Upper lobe of left lung (tissue), 6 donors: ENCODE measurements at regions not wholly inside any gene's neighbourhood (a gene's known extent, or its start where the extent isn't known, plus 50 kb on each side); places are given as distances from the start of the nearest gene placed in this dataset.

Experiments
- ATAC-seq, 2 donors: fragments of 200-7000 bp; cut with Tn5 transposase; one replicate each; pipeline ENCODE4 v1.9.1; 2022; ENCODE audit warnings: mild to moderate bottlenecking in 2 of 2, moderate library complexity in 2 of 2; ENCODE audit not compliant: low FRiP score in 2 of 2
- DNase-seq, 2 donors: peaks; one replicate each; pipeline ENCODE4 v3.0.0-alpha.2; 2019 to 2020
- H3K27ac ChIP-seq, 4 donors: fragments of 200-600 bp; sonication (generic); one replicate each; pipeline ENCODE4 v1.5.1; 2016 to 2019
- H3K27me3 ChIP-seq, 4 donors: fragments of 200-600 bp; sonication (generic); one replicate each; pipeline ENCODE4 v1.5.1; 2017 to 2019
- H3K36me3 ChIP-seq, 4 donors: fragments of 200-600 bp; sonication (generic); one replicate each; pipeline ENCODE4 v1.5.1; 2016 to 2019
- H3K4me1 ChIP-seq, 4 donors: fragments of 200-600 bp; sonication (generic); one replicate each; pipeline ENCODE4 v1.5.1; 2018 to 2019
- H3K4me3 ChIP-seq, 4 donors: fragments of 200-600 bp; sonication (generic); one replicate each; pipeline ENCODE4 v1.5.1; 2017 to 2019; ENCODE audit warnings: mild to moderate bottlenecking in 2 of 4, moderate library complexity in 1 of 4
- H3K9me3 ChIP-seq, 4 donors: fragments of 200-600 bp; sonication (generic); one replicate each; pipeline ENCODE4 v1.5.1; 2018 to 2019
- EP300 ChIP-seq, 4 donors: sonication (generic); formaldehyde crosslinking; IDR thresholded peaks; one replicate each; pipeline ENCODE4 v1.5.1; 2017; ENCODE audit warnings: antibody characterized with exemption in 4 of 4, control low read depth in 2 of 4
- POLR2A ChIP-seq, 4 donors: fragments of 450-650 bp; IDR thresholded peaks; one replicate each; pipeline ENCODE4 v1.5.1; 2016 to 2017; ENCODE audit warnings: antibody characterized with exemption in 4 of 4, mild to moderate bottlenecking in 2 of 4
- POLR2AphosphoS5 ChIP-seq, 2 donors: sonication (generic); formaldehyde crosslinking; IDR thresholded peaks; one replicate each; pipeline ENCODE4 v1.5.1; 2017; ENCODE audit warnings: antibody characterized with exemption in 2 of 2
- WGBS, 2 donors: methylation state at CpG; one replicate each; pipeline ENCODE4 v1.1.5; 2017 to 2018; 5-methylcytosine and 5-hydroxymethylcytosine counted together
- TF ChIP-seq, protein P1 (sequence below), 6 experiments: fragments of 450-650 bp in 4 of 6; fragments of 200-600 bp in 2 of 6; sonication (generic) in 2 of 6; IDR thresholded peaks; one replicate each; pipeline ENCODE4 v1.5.1; 2016 to 2019; ENCODE audit warnings: antibody characterized with exemption in 6 of 6
- donor health status: DM: no; HTN: no; CAD: no; lungs with moderate emphysema.
- donor health status: DM: no; HTN: yes; CAD: no; lungs with severe emphysema.

DNA sequence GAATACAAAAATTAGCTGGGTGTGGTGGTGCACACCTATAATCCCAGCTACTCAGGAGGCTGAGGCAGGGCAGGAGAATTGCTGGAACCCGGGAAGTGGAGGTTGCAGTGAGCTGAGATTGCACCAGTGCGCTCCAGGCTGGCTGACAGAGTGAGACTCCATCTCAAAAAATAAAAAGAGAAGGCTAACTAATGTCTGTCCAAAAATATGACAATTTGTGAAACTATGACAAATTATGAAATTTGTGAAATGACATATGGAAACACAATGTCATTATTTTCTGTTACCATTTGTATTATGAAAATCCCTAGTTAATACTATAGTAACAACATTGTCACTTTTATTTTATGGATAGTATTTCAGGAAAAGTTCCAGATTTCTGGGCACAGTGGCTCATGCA is 1306.3 kb upstream of the EPHA6 start:
- TF ChIP-seq EP300 (IDR thresholded peaks at IDR 0.05) (no peak), POLR2AphosphoS5 (IDR thresholded peaks at IDR 0.05) (no peak), POLR2A (IDR thresholded peaks at IDR 0.05) (no peak)
- TF ChIP-seq, protein P1, sequence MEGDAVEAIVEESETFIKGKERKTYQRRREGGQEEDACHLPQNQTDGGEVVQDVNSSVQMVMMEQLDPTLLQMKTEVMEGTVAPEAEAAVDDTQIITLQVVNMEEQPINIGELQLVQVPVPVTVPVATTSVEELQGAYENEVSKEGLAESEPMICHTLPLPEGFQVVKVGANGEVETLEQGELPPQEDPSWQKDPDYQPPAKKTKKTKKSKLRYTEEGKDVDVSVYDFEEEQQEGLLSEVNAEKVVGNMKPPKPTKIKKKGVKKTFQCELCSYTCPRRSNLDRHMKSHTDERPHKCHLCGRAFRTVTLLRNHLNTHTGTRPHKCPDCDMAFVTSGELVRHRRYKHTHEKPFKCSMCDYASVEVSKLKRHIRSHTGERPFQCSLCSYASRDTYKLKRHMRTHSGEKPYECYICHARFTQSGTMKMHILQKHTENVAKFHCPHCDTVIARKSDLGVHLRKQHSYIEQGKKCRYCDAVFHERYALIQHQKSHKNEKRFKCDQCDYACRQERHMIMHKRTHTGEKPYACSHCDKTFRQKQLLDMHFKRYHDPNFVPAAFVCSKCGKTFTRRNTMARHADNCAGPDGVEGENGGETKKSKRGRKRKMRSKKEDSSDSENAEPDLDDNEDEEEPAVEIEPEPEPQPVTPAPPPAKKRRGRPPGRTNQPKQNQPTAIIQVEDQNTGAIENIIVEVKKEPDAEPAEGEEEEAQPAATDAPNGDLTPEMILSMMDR (IDR thresholded peaks at IDR 0.05) = no peak
- ATAC-seq (no peak), DNase-seq (no peak)
- no peaks in the 10 kb centered on the region for H3K27me3 ChIP-seq
- no peaks in the 10 kb centered on the region for H3K36me3 ChIP-seq
- WGBS, 2 donors = 79 to 94% methylated on average over 2 of the region's 2 CpGs
- no peak overlapping the region for H3K4me3 ChIP-seq
- H3K4me1 ChIP-seq = no peaks in the 10 kb centered on the region
- no peaks in the 10 kb centered on the region for H3K9me3 ChIP-seq
- no peak overlapping the region for H3K27ac ChIP-seq

DNA sequence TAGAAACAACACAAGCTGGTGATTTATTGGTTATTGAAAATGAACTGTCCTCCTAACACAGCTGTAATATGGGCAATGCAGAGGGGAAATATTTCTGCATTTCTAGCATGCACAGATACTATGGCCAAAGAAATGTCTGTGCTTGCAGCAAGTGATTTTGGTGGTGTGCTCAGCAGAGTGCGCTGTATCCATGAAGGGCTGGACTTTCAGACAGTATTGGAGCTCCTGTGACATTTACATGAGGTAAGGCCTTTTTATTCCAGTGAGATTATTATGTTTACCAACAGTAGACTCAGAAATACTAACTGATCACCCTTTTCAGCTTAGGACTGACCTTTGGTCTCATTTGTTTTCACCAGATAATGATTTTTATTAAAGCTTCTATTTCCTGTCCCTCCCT is 1302.6 kb upstream of the EPHA6 start:
- Histone ChIP-seq H3K4me3 (no peak overlapping the region), H3K9me3 (no peaks in the 10 kb centered on the region), H3K4me1 (no peaks in the 10 kb centered on the region), H3K27ac (no peak overlapping the region), H3K36me3 (no peaks in the 10 kb centered on the region), H3K27me3 (no peaks in the 10 kb centered on the region)
- TF ChIP-seq, protein P1 (IDR thresholded peaks at IDR 0.05) = no peak
- no peak for TF ChIP-seq POLR2A (IDR thresholded peaks at IDR 0.05)
- no peak for TF ChIP-seq POLR2AphosphoS5 (IDR thresholded peaks at IDR 0.05)
- TF ChIP-seq EP300 (IDR thresholded peaks at IDR 0.05) = no peak
- DNase-seq (no peak), ATAC-seq (no peak)
- 90 to 100% methylated on average over 1 of the region's 1 CpG for WGBS, 2 donors

DNA sequence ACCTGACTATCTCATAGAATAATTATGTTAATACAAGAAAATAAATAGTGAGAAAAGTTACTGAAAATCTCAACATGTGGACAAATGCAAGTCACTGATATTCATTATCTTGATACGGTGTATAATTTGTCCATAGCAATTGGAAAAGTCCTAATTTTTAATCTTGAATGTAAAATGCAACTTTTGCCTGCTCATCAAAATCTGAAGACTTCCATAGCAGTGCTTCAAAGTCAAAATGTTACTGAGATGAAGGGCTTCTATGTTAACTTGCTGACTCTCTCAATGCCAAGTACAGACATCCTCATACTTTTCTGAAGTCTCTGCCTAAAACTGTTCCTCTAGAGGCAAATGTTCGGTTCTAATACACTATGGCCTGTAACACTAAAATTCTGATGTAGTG is 1300.1 kb upstream of the EPHA6 start:
- ATAC-seq (no peak), DNase-seq (no peak)
- Histone ChIP-seq H3K36me3 (no peaks in the 10 kb centered on the region), H3K4me3 (no peak overlapping the region), H3K4me1 (no peaks in the 10 kb centered on the region), H3K27ac (no peak overlapping the region), H3K27me3 (no peaks in the 10 kb centered on the region), H3K9me3 (no peaks in the 10 kb centered on the region)
- WGBS, 2 donors = 83 to 87% methylated on average over 2 of the region's 2 CpGs
- TF ChIP-seq, protein P1 (IDR thresholded peaks at IDR 0.05) = no peak
- no peak for TF ChIP-seq POLR2AphosphoS5 (IDR thresholded peaks at IDR 0.05)
- TF ChIP-seq POLR2A (IDR thresholded peaks at IDR 0.05) = no peak
- no peak for TF ChIP-seq EP300 (IDR thresholded peaks at IDR 0.05)

DNA sequence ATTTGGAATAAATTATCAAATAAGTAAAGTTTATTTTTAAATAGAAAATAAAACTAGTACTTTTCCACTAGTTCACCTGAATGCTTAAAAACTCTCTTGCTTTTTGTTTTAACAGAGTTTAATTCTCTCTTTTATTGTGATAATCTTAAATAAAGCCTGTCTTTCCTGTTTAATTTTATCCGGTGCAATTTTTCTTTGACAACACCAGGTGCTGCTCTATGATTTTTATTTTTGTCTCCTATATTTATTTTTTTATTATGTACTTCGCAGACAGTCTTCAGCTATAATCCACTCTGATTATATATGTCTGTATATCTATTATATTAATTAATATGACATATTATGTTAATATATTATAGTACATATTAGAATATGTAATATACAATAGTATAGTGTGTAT is 1293.0 kb upstream of the EPHA6 start:
- no peak overlapping the region for H3K27ac ChIP-seq
- TF ChIP-seq, protein P1 (IDR thresholded peaks at IDR 0.05) = no peak

DNA sequence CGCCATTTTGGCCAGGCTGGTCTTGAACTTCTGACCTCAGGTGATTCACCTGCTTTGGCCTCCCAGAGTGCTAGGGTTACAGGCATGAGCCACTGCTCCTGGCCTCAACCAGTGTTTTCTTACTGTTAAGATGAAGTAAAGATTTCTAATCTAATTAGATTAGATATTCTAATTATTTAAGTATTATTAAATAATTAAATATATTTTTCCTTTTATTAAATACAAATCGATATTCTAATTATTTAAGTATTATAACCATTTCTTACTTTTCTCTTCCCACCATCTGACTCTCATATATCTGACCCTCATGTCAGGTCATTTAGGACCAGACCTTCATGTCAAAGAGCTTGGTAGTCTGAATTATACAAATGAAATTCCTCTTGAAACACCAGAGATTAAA is 1291.9 kb upstream of the EPHA6 start:
- DNase-seq (no peak), ATAC-seq (no peak)
- Histone ChIP-seq H3K9me3 (no peaks in the 10 kb centered on the region), H3K27me3 (no peaks in the 10 kb centered on the region), H3K4me3 (no peak overlapping the region), H3K27ac (no peak overlapping the region), H3K36me3 (no peaks in the 10 kb centered on the region), H3K4me1 (no peaks in the 10 kb centered on the region)
- 92 to 97% methylated on average over 2 of the region's 2 CpGs for WGBS, 2 donors
- no peak for TF ChIP-seq POLR2A (IDR thresholded peaks at IDR 0.05)
- no peak for TF ChIP-seq EP300 (IDR thresholded peaks at IDR 0.05)
- TF ChIP-seq, protein P1 (IDR thresholded peaks at IDR 0.05) = no peak
- TF ChIP-seq POLR2AphosphoS5 (IDR thresholded peaks at IDR 0.05) = no peak

More for the DNA sequence above, 1293.0 kb upstream of the EPHA6 start:
- no peak overlapping the region for H3K4me3 ChIP-seq
- 73 to 76% methylated on average over 2 of the region's 2 CpGs for WGBS, 2 donors
- H3K36me3 ChIP-seq = no peaks in the 10 kb centered on the region
- H3K27me3 ChIP-seq = no peaks in the 10 kb centered on the region
- H3K9me3 ChIP-seq = no peaks in the 10 kb centered on the region
- DNase-seq (no peak), ATAC-seq (no peak)
- H3K4me1 ChIP-seq = no peaks in the 10 kb centered on the region
